Kidney epithelial cell (primary cell): ENCODE measurements at regions not wholly inside any gene's neighbourhood (a gene's known extent, or its start where the extent isn't known, plus 50 kb on each side); places are given as distances from the start of the nearest gene placed in this dataset.

ENCODE experiments used
- DNase-seq: peaks from one replicate; pipeline ENCODE4 v3.0.0-alpha.2; 2010; ENCODE audit warnings: low read depth
- H3K27me3 ChIP-seq: 2 replicates; pipeline ENCODE4 v1.6.0; 2011; ENCODE audit warnings: low read length; ENCODE audit not compliant: control insufficient read depth, insufficient read depth
- H3K36me3 ChIP-seq: 2 replicates; pipeline ENCODE4 v1.5.1; 2011; ENCODE audit warnings: low read length; ENCODE audit not compliant: control insufficient read depth, insufficient read depth
- H3K4me3 ChIP-seq: 2 replicates; pipeline ENCODE4 v1.5.1; 2011; ENCODE audit warnings: low read depth, mild to moderate bottlenecking, control low read depth, low read length
- TF ChIP-seq, protein P1 (sequence below): IDR thresholded peaks from 2 replicates; pipeline ENCODE4 v1.5.1; 2011; ENCODE audit warnings: mild to moderate bottlenecking, moderate library complexity, low read length, control low read depth, inconsistent platforms; ENCODE audit not compliant: insufficient read depth, poor library complexity, severe bottlenecking

DNA sequence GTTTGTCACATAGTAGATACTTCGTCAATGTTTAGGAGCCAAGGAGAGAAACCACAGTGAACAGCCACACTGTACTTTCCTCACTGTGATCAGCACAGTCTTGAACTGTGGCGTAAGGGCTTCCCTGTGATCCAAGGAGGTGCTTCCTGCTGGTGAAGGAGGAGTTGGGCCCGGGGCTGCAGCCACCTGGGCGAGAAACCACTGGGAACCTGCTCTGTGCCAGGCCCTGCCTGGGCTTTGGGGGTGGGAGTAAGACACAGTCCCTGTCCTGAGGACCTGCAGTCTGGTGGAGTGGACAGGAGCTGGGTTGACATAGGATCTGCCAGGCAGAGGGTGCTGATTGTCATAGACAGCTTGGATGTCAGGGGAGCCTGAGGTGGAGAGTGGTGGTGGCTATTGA, 60.5 kb upstream of the MRPS22 start:
- Histone ChIP-seq H3K4me3 (no peak overlapping the region), H3K36me3 (no peaks in the 10 kb centered on the region), H3K27me3 (no peaks in the 10 kb centered on the region)
- TF ChIP-seq, protein P1, sequence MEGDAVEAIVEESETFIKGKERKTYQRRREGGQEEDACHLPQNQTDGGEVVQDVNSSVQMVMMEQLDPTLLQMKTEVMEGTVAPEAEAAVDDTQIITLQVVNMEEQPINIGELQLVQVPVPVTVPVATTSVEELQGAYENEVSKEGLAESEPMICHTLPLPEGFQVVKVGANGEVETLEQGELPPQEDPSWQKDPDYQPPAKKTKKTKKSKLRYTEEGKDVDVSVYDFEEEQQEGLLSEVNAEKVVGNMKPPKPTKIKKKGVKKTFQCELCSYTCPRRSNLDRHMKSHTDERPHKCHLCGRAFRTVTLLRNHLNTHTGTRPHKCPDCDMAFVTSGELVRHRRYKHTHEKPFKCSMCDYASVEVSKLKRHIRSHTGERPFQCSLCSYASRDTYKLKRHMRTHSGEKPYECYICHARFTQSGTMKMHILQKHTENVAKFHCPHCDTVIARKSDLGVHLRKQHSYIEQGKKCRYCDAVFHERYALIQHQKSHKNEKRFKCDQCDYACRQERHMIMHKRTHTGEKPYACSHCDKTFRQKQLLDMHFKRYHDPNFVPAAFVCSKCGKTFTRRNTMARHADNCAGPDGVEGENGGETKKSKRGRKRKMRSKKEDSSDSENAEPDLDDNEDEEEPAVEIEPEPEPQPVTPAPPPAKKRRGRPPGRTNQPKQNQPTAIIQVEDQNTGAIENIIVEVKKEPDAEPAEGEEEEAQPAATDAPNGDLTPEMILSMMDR: no peak
- DNase-seq: no peak

DNA sequence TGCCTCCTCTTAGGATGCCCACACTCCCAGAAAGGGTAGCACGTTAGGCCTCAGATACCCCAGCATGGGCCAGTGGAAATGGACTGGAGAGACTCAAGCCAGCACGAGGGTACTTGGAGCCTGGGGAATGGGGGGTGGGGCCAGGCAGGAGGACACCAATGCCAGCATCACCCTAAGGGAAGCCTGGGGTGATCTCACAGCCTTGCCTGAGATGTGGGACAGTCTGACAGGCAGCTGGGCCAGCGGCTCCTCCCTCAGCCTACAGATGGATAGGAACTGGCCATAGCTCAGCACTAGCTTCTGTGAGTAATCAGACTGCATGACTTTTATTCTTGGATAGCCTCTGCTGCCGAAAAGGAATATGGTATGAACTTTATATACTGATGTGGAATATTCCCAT, 59.6 kb upstream of the MRPS22 start:
- Histone ChIP-seq H3K36me3 (no peaks in the 10 kb centered on the region), H3K27me3 (no peaks in the 10 kb centered on the region), H3K4me3 (no peak overlapping the region)
- TF ChIP-seq, protein P1: no peak
- DNase-seq: no peak

DNA sequence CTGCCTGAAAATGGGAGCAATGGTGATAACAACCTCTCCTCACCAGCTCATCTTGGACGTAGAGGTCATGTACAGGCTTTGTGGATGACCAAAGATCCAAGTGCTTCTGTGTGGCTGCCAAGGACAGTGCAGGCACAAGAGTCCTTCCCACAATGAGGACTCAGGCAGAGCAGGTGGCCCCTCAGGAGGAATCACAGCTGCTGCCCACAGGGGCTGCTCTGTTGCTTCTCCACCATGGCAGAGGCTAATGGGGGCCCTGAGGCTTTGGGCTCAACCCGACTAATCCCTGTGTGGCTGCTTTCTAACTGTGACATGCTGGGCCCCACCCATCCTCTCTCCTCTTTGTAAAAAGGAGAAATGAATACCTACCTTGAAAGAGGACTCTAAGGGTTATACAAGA, 58.1 kb upstream of the MRPS22 start:
- no peak overlapping the region for H3K4me3 ChIP-seq
- TF ChIP-seq, protein P1: no peak
- no peaks in the 10 kb centered on the region for H3K27me3 ChIP-seq
- H3K36me3 ChIP-seq: no peaks in the 10 kb centered on the region
- no peak for DNase-seq

DNA sequence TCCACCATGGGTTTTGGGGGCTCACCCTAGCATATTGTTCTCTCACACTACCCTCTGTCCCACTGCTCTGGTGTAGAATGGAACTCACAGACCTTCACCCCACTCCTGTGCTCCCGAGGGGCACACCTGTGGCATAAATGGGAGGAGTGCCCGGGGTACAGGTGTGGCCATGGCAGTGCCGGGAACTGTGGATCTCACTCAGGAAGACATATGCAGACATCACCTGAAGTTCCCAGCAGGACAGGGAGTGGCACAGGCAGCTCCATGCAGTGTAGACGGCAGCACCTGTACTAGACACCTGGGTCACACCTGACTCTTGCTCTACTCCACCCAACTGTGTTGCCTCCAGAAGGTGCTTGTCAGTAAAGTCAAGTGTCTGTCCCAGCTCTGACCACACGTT, 57.6 kb upstream of the MRPS22 start:
- no peaks in the 10 kb centered on the region for H3K27me3 ChIP-seq
- no peaks in the 10 kb centered on the region for H3K36me3 ChIP-seq
- no peak for DNase-seq
- H3K4me3 ChIP-seq: no peak overlapping the region
- TF ChIP-seq, protein P1: no peak

DNA sequence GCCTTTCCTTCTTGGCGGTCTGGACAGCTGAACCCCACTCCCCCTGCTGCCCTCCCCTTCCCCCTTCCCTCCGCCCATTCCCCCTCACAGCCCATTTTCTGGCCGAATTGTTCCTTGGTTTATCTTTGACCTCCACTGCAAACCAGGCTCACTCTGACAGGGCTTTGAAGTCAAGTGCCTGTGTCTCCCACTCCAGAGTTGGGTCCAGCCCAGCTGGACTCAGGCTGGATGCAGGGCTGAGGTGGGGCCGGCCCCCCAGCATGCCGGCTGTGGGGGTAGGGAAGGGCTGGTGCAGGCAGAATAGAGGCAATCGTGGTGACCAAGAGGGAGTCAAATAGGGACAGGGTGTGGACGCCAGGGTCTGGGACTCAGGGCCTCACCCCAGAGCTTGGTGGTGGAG, 57.0 kb upstream of the MRPS22 start:
- DNase-seq: no peak
- Histone ChIP-seq H3K4me3 (no peak overlapping the region), H3K27me3 (no peaks in the 10 kb centered on the region), H3K36me3 (no peaks in the 10 kb centered on the region)
- TF ChIP-seq, protein P1: no peak

DNA sequence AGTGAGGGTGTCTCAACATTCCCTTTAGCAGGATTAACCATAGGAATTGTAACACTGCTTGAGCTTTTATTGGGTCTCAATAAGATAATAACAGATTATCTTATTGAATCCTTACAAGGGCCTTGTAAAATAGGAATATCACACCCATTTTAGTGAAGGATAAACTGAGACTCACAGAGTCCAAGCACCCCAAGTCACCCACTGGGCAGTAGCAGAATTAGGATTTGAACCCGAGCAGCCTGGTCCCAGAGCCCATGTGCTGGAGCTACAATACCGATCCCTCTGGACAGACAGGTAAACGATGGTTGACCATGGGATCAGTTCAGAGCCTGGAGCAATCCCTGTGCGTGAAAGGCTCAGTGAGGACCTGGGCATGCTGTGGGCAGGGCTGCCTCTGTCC, 56.3 kb upstream of the MRPS22 start:
- Histone ChIP-seq H3K27me3 (no peaks in the 10 kb centered on the region), H3K36me3 (no peaks in the 10 kb centered on the region), H3K4me3 (no peak overlapping the region)
- DNase-seq: no peak
- TF ChIP-seq, protein P1: no peak
